ENCODE measurements at regions not wholly inside any gene's neighbourhood (a gene's known extent, or its start where the extent isn't known, plus 50 kb on each side); places are given as distances from the start of the nearest gene placed in this dataset.

DNA sequence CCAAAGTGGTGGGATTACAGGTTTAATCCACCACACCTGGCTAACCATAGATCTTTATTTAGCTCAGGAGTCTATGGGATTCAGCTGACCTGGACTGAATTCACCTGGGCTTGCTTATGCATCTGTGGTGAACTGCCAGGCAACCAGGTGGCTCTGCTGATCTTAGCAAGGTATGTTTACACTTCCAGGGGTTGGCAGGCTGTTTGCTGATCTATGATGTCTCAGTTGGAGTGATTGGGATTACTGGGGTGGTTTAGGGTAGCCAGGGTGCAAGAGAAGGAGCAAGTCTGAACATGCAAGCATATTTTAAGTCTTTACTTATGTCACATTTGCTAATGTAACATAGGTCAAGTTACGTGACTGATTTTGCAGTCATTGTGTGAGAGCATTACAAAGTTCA, 63.6 kb upstream of the JAK2 start:
- Histone ChIP-seq H3K4me3 (no peak overlapping the region), H3K27ac (no peak overlapping the region), H3K9me3 (peaks cover 4 to 6% of the 10 kb centered on the region in 2 donors), H3K27me3 (no peaks in the 10 kb centered on the region), H3K36me3 (no peaks in the 10 kb centered on the region), H3K4me1 (no peaks in the 10 kb centered on the region)
- DNase-seq (ENCODE audit: low spot score in 2 of 2): no peak
- TF ChIP-seq POLR2A (IDR thresholded peaks at IDR 0.05) (no peak), POLR2AphosphoS5 (IDR thresholded peaks at IDR 0.05) (no peak)
- TF ChIP-seq, protein P1, sequence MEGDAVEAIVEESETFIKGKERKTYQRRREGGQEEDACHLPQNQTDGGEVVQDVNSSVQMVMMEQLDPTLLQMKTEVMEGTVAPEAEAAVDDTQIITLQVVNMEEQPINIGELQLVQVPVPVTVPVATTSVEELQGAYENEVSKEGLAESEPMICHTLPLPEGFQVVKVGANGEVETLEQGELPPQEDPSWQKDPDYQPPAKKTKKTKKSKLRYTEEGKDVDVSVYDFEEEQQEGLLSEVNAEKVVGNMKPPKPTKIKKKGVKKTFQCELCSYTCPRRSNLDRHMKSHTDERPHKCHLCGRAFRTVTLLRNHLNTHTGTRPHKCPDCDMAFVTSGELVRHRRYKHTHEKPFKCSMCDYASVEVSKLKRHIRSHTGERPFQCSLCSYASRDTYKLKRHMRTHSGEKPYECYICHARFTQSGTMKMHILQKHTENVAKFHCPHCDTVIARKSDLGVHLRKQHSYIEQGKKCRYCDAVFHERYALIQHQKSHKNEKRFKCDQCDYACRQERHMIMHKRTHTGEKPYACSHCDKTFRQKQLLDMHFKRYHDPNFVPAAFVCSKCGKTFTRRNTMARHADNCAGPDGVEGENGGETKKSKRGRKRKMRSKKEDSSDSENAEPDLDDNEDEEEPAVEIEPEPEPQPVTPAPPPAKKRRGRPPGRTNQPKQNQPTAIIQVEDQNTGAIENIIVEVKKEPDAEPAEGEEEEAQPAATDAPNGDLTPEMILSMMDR (IDR thresholded peaks at IDR 0.05): no peak
- intact Hi-C loops (cut with DNase I; ENCODE audit: low total_unique reads): no loop called here

DNA sequence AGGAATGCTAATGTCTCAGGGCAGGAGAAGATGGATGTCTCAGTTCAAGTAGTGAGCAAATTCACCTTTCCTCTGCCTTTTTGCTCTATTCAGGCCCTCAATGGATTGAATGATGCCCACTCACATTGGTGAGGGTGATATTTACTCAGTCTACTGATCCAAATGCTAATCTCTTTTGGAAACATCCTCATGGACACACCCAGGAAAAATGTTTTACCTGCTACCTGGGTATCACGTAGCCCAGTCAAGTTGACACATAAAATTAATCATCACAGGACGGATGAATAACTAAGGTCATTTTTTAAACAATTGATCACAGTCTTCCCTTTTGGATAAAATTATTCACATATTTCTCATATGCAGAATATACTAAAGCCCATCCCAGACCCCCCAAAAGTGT, 63.0 kb upstream of the JAK2 start:
- Histone ChIP-seq H3K27me3 (no peaks in the 10 kb centered on the region), H3K4me3 (no peak overlapping the region), H3K36me3 (no peaks in the 10 kb centered on the region), H3K27ac (no peak overlapping the region), H3K9me3 (peaks cover 4 to 6% of the 10 kb centered on the region in 2 donors), H3K4me1 (no peaks in the 10 kb centered on the region)
- TF ChIP-seq POLR2AphosphoS5 (IDR thresholded peaks at IDR 0.05) (no peak), POLR2A (IDR thresholded peaks at IDR 0.05) (no peak)
- TF ChIP-seq, protein P1 (IDR thresholded peaks at IDR 0.05): no peak
- intact Hi-C loops (cut with DNase I; ENCODE audit: low total_unique reads): no loop called here
- no peak for DNase-seq (ENCODE audit: low spot score in 2 of 2)

DNA sequence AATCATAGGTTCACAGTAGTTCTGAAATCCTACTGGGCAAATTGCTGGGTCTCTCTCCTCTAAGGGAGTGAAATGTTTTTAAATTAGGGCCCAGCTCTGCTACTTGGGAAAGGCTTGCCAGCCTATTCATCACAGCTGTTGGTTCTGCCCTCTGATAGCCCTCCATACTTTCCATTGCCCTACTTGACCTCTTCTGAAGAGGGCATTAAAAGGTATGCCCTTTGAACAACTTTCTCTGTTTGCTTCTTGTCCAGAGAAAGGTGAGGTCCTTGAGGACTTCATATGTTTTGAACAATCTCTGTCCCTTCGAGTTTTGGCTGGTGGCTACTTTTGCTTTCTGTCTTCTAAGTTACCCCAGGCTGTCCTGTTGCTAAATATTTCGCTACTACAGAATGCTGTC, 62.3 kb upstream of the JAK2 start:
- TF ChIP-seq POLR2AphosphoS5 (IDR thresholded peaks at IDR 0.05) (no peak), POLR2A (IDR thresholded peaks at IDR 0.05) (no peak)
- TF ChIP-seq, protein P1 (IDR thresholded peaks at IDR 0.05): no peak
- Histone ChIP-seq H3K4me1 (no peaks in the 10 kb centered on the region), H3K27ac (no peak overlapping the region), H3K36me3 (no peaks in the 10 kb centered on the region), H3K9me3 (peaks cover 4 to 6% of the 10 kb centered on the region in 2 donors), H3K27me3 (no peaks in the 10 kb centered on the region), H3K4me3 (no peak overlapping the region)
- DNase-seq (ENCODE audit: low spot score in 2 of 2): no peak
- intact Hi-C loops (cut with DNase I; ENCODE audit: low total_unique reads): no loop called here

DNA sequence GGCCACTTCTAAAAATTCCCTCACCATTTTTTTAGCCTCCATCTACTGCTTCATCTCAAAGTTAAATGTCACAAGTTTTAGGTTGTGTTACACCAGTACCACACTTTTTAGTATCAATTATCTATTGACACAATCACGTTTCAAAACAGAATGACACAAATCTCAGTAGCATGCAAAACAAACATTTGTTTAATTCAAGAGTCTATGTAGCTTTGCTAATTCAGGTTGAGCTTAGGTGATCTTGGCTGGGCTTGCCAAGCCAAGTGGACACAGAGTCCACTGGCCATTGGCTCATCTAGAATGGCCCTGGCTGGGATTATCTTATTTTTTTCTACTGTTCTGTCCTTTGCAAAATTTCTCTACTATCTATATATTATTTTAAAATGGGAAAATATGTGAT, 61.9 kb upstream of the JAK2 start:
- no peak overlapping the region for H3K4me3 ChIP-seq
- H3K27ac ChIP-seq: no peak overlapping the region
- H3K36me3 ChIP-seq: no peaks in the 10 kb centered on the region
- H3K27me3 ChIP-seq: no peaks in the 10 kb centered on the region
- H3K4me1 ChIP-seq: no peaks in the 10 kb centered on the region
- DNase-seq (ENCODE audit: low spot score in 2 of 2): no peak
- H3K9me3 ChIP-seq: peaks cover 4 to 6% of the 10 kb centered on the region in 2 donors
- intact Hi-C loops (cut with DNase I; ENCODE audit: low total_unique reads): no loop called here
- TF ChIP-seq POLR2A (IDR thresholded peaks at IDR 0.05) (no peak), POLR2AphosphoS5 (IDR thresholded peaks at IDR 0.05) (no peak)
- TF ChIP-seq, protein P1 (IDR thresholded peaks at IDR 0.05): no peak

DNA sequence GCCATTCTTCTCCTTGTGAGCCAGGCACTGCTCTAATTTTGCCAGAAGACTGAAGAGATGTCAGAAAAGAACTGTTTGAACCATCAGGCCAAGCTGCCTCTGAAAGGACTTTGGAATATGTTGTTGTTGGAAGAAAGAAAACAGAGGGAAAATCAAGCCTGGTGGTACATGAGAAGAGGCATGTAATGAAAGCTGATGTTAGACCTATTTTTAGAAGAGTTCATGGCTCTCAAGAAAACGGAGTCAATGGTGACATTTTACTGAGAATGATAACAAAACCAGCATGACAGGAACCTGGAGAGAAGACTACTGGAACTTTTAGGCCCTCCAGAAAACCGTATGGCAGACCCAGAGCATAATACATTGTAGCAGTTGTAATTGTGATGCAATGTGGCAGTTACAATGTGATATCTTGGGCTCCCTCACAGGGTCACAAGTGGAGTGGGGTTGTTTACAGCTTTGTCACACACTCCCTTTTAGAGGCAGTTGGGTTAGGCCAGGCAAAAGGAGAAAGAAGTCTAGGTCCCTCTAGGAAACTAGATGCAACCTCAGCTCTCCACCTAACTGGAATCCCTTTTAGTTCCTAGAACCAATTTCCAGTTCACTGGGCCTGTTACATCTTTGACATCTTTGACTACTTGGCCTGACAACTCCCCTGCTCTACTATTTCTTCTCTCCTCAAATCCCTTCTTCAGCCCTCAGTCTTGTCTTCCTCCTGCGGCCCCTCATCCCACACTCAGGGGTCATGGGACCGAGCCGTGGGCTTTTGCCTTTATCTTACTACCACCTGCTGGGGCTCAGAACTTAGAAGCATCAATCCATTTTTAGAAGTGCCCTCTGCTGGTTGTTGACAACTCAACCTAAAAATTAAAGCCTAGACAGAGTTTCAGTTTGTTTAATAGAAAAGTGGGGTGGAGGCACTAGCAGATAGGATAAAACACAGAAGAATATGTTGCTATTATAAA, 61.2 kb upstream of the JAK2 start:
- peaks cover 4 to 6% of the 10 kb centered on the region in 2 donors for H3K9me3 ChIP-seq
- H3K4me3 ChIP-seq: no peak overlapping the region
- H3K27ac ChIP-seq: no peak overlapping the region
- TF ChIP-seq POLR2AphosphoS5 (IDR thresholded peaks at IDR 0.05): no peak
- TF ChIP-seq, protein P1 (IDR thresholded peaks at IDR 0.05): no peak
- TF ChIP-seq POLR2A (IDR thresholded peaks at IDR 0.05): no peak
- intact Hi-C loops (cut with DNase I; ENCODE audit: low total_unique reads): no loop called here
- no peaks in the 10 kb centered on the region for H3K27me3 ChIP-seq
- H3K4me1 ChIP-seq: no peaks in the 10 kb centered on the region
- DNase-seq (ENCODE audit: low spot score in 2 of 2): no peak
- no peaks in the 10 kb centered on the region for H3K36me3 ChIP-seq
